NT2/D1 (cell line): ENCODE measurements at regions not wholly inside any gene's neighbourhood (a gene's known extent, or its start where the extent isn't known, plus 50 kb on each side); places are given as distances from the start of the nearest gene placed in this dataset.

Experiments used
- DNase-seq: peaks from one replicate; pipeline ENCODE4 v3.0.0-alpha.2; 2011; ENCODE audit warnings: low read depth, low spot score
- H3K27me3 ChIP-seq: 2 replicates; pipeline ENCODE4 v1.6.0; 2011; ENCODE audit warnings: mild to moderate bottlenecking; ENCODE audit not compliant: insufficient read length, insufficient read depth
- H3K36me3 ChIP-seq: 2 replicates; pipeline ENCODE4 v1.6.1; 2011; ENCODE audit warnings: mild to moderate bottlenecking, low read length, mixed read lengths; ENCODE audit not compliant: insufficient read depth, insufficient read length
- H3K4me1 ChIP-seq: 2 replicates; pipeline ENCODE4 v1.5.1; 2011; ENCODE audit not compliant: insufficient read depth, insufficient read length
- H3K4me3 ChIP-seq: 2 replicates; pipeline ENCODE4 v1.5.1; 2011; ENCODE audit warnings: low read depth; ENCODE audit not compliant: insufficient read length
- H3K9ac ChIP-seq: 2 replicates; pipeline ENCODE4 v1.6.0; 2011; ENCODE audit warnings: low read depth; ENCODE audit not compliant: insufficient read length
- H3K9me3 ChIP-seq: 2 replicates; pipeline ENCODE4 v1.5.1; 2011; ENCODE audit warnings: mild to moderate bottlenecking, low read length; ENCODE audit not compliant: insufficient read depth
- SUZ12 ChIP-seq: IDR thresholded peaks from 2 replicates; pipeline ENCODE4 v1.6.1; 2011; ENCODE audit not compliant: insufficient read length, insufficient read depth; ENCODE audit errors: extremely low read depth
- YY1 ChIP-seq: IDR thresholded peaks from 2 replicates; pipeline ENCODE4 v1.6.1; 2011; ENCODE audit not compliant: insufficient read length, insufficient read depth
- ZNF274 ChIP-seq: IDR thresholded peaks from 2 replicates; pipeline ENCODE4 v1.6.1; 2011; ENCODE audit warnings: mild to moderate bottlenecking, low read depth, low read length

- no peak for DNase-seq
- no peaks in the 10 kb centered on the region for H3K4me1 ChIP-seq
- TF ChIP-seq ZNF274 (no peak), SUZ12 (no peak), YY1 (no peak)
Observed at GRCh38 chrX:8851231-8851886, 50.2 kb upstream of the FAM9A start.

More at GRCh38 chrX:8851231-8851886, 50.2 kb upstream of the FAM9A start:
- Histone ChIP-seq H3K9me3 (no peaks in the 10 kb centered on the region), H3K36me3 (no peaks in the 10 kb centered on the region), H3K9ac (no peak overlapping the region), H3K27me3 (no peaks in the 10 kb centered on the region), H3K4me3 (no peak overlapping the region)
